ENCODE measurements at regions not wholly inside any gene's neighbourhood (a gene's known extent, or its start where the extent isn't known, plus 50 kb on each side); places are given as distances from the start of the nearest gene placed in this dataset.

DNA sequence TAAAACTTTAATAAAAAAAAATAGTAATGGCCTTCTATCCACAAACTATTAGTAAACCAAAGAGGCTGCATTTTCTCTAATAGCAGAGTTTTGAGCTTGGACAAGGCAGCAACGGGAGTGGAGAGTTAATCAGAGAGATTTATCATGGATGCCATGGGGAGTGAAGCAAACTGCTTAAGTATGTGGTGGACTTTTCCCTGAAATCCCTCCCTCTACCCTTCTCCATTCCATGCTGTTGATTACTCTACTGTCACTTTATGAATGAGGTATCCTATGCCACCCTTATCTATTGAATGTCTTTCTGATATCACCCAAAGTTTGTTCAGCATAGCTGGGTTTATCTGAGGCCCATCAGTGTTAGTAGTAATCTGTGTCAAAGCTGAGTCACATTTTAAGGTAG lies 335.6 kb upstream of the TRAM1L1 start:
- H3K9me3 Mint-ChIP-seq: peaks cover 0 to 31% (median 0%) of the 10 kb centered on the region in 9 donors
- no peaks in the 10 kb centered on the region for H3K27me3 Mint-ChIP-seq
- H3K4me1 Mint-ChIP-seq: no peaks in the 10 kb centered on the region
- H3K4me3 Mint-ChIP-seq: no peak overlapping the region
- no peaks in the 10 kb centered on the region for H3K36me3 Mint-ChIP-seq
- H3K27ac Mint-ChIP-seq: no peak overlapping the region
- DNase-seq: no peak
- ATAC-seq: no peak
- POLR2A ChIA-PET: no interaction called here

DNA sequence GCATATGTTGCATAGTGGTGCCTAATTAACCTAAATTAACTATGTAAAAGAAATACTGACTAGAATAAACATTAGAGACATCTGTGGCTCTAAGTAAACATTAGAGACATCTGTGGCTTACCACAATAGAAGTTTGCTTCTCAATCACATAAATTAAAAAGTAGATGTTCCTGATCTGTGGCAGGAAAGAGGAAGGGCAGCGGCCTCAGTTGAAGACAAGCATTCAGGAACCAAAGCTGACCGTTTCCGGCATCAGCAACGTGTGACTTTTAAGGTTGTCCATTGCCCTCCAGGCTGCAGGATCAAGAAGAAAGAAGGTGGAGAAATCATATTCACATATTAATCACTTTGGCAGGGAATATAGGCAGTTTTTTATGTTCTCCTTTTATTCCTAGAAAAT lies 336.3 kb upstream of the TRAM1L1 start:
- DNase-seq: no peak
- POLR2A ChIA-PET: no interaction called here
- H3K4me3 Mint-ChIP-seq: no peak overlapping the region
- no peaks in the 10 kb centered on the region for H3K36me3 Mint-ChIP-seq
- no peaks in the 10 kb centered on the region for H3K4me1 Mint-ChIP-seq
- no peaks in the 10 kb centered on the region for H3K27me3 Mint-ChIP-seq
- peaks cover 0 to 38% (median 2%) of the 10 kb centered on the region in 9 donors for H3K9me3 Mint-ChIP-seq
- no peak overlapping the region for H3K27ac Mint-ChIP-seq
- no peak for ATAC-seq

DNA sequence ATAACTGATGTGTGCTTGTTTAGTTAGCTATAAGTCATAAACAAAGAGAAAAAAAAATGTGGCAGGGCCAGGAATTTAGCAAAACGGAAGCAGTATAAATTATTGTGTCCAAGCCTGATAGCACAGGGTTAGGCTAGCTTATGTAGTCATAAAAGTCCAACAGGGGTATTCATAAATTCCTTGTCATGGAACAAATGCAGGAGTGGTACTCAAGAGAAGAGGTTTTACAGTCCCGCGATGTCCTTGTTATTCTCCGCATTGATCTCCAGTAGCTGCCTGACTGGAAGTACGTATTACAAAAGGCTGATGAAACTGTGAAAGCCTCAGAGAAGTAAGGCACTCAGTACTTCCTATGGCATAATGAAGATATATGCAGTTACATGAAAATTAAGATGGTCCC lies 336.9 kb upstream of the TRAM1L1 start:
- H3K27me3 Mint-ChIP-seq: no peaks in the 10 kb centered on the region
- H3K9me3 Mint-ChIP-seq: peaks cover 0 to 41% (median 2%) of the 10 kb centered on the region in 9 donors
- no peak overlapping the region for H3K27ac Mint-ChIP-seq
- no peaks in the 10 kb centered on the region for H3K36me3 Mint-ChIP-seq
- no peaks in the 10 kb centered on the region for H3K4me1 Mint-ChIP-seq
- no peak for ATAC-seq
- no peak for DNase-seq
- H3K4me3 Mint-ChIP-seq: no peak overlapping the region
- POLR2A ChIA-PET: no interaction called here

DNA sequence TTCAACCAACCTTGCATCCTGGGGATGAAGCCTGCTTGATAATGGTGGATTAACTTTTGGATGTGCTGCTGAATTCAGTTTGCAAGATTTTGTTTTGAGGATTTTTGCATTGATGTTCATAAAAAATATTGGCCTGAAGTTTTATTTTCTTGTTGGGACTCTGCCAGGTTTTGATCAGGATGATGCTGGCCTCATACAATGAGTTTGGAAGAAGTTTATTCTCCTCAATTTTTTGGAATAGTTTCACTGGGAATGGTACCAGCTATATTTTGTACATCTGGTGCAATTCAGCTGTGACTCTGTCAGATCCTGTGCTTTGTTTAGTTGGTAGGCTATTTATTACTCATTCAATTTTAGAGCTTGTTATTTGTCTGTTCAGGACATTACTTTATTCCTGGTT lies 340.3 kb upstream of the TRAM1L1 start:
- H3K4me3 Mint-ChIP-seq: no peak overlapping the region
- no peak overlapping the region for H3K27ac Mint-ChIP-seq
- ATAC-seq: no peak
- POLR2A ChIA-PET: no interaction called here
- H3K36me3 Mint-ChIP-seq: no peaks in the 10 kb centered on the region
- H3K27me3 Mint-ChIP-seq: peaks cover 0 to 2% (median 0%) of the 10 kb centered on the region in 5 donors
- H3K4me1 Mint-ChIP-seq: no peaks in the 10 kb centered on the region
- H3K9me3 Mint-ChIP-seq: peaks cover 0 to 50% (median 4%) of the 10 kb centered on the region in 9 donors
- DNase-seq: no peak

DNA sequence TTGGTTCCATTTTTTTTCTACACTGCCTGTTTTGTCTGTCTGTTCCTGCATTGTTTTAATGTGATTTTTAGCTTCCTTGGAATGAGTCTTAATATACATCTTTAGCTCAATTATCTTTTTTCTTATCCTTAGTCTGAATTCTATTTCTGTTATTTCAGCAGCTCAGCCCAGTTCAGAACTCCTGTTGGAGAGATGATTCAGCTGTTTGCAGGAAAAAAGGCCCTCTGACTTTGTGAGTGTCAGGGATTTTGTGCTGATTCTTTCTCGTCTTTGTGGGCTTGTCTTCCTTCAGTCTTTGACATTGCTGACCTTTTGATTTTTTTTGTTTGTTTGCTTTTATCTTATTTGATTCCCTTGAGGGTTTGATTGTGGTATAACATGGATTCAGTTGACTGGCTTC lies 343.2 kb upstream of the TRAM1L1 start:
- H3K4me1 Mint-ChIP-seq: no peaks in the 10 kb centered on the region
- ATAC-seq (no peak), DNase-seq (no peak)
- no peak overlapping the region for H3K27ac Mint-ChIP-seq
- no peaks in the 10 kb centered on the region for H3K36me3 Mint-ChIP-seq
- H3K4me3 Mint-ChIP-seq: no peak overlapping the region
- H3K9me3 Mint-ChIP-seq: peaks cover 0 to 42% (median 4%) of the 10 kb centered on the region in 9 donors
- peaks cover 0 to 2% (median 0%) of the 10 kb centered on the region in 5 donors for H3K27me3 Mint-ChIP-seq
- POLR2A ChIA-PET: no interaction called here

DNA sequence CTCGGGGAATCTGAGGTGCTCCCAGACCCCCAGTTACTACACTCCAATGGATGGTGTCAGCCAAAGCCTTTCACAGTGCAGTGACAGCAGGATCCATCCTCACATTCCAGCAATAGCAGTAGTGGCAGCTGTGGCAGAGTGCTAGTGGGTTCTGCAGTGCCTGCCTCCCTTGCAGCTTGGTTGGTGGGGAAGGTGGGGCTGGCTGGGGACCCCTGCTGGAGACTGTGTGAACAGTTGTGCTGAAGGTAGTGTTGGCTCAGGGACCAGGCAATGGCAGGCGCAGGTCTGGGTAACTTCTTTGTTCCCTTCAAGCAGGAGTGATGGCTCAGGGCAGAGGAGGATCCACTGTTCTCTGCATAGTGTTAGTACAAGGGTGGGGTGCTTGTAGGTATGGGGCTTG lies 343.7 kb upstream of the TRAM1L1 start:
- Mint-ChIP-seq H3K4me1 (no peaks in the 10 kb centered on the region), H3K27ac (no peak overlapping the region), H3K36me3 (no peaks in the 10 kb centered on the region), H3K9me3 (peaks cover 0 to 36% (median 4%) of the 10 kb centered on the region in 9 donors), H3K4me3 (no peak overlapping the region), H3K27me3 (peaks cover 0 to 2% (median 0%) of the 10 kb centered on the region in 5 donors)
- POLR2A ChIA-PET: no interaction called here
- ATAC-seq (no peak), DNase-seq (no peak)

DNA sequence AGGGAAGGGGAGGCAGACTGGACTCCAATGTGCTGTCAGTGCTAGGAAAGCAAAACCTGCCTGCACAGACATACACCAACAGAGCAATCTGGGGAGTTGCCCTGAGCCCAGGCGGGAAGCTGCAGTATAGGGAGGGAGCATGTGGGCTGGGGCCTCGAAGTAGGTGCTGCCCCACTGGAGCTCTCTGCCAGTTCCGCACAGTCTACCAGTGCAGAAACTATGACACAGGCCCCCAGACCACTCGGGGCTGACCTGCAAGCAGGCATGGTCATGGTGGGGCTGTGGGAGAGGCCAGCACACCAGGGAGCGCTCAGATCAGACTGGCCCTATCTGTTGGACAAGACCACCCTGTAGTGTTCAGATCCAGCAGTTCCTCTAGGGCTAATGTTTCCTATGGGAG lies 344.1 kb upstream of the TRAM1L1 start:
- H3K36me3 Mint-ChIP-seq: no peaks in the 10 kb centered on the region
- POLR2A ChIA-PET: no interaction called here
- DNase-seq (no peak), ATAC-seq (no peak)
- no peaks in the 10 kb centered on the region for H3K4me1 Mint-ChIP-seq
- H3K27me3 Mint-ChIP-seq: peaks cover 0 to 2% (median 0%) of the 10 kb centered on the region in 5 donors
- H3K27ac Mint-ChIP-seq: no peak overlapping the region
- H3K9me3 Mint-ChIP-seq: peaks cover 0 to 32% (median 4%) of the 10 kb centered on the region in 9 donors
- H3K4me3 Mint-ChIP-seq: no peak overlapping the region

DNA sequence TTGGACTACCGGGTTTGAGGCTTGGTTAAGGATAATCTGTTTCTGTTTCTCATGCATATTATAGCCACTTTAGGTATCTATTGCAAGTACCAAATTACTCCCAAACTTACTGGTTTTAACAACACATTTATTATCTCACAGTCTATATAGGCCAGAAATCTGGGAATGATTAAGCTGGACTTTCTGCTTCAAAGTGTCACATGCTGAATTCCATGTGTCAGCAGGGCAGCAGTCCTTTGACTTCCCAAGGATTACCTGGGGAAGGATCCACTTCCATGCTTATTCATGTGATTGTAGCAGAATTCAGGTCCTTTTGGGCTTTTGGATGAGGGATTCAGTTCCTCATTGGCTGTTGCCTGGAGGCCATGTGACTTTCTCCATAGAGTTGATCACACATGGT lies 349.0 kb upstream of the TRAM1L1 start:
- H3K4me1 Mint-ChIP-seq: no peaks in the 10 kb centered on the region
- H3K27me3 Mint-ChIP-seq: no peaks in the 10 kb centered on the region
- no peaks in the 10 kb centered on the region for H3K36me3 Mint-ChIP-seq
- DNase-seq: no peak
- no peak for ATAC-seq
- H3K9me3 Mint-ChIP-seq: peaks cover 0 to 4% (median 0%) of the 10 kb centered on the region in 9 donors
- H3K27ac Mint-ChIP-seq: no peak overlapping the region
- H3K4me3 Mint-ChIP-seq: no peak overlapping the region
- POLR2A ChIA-PET: no interaction called here

DNA sequence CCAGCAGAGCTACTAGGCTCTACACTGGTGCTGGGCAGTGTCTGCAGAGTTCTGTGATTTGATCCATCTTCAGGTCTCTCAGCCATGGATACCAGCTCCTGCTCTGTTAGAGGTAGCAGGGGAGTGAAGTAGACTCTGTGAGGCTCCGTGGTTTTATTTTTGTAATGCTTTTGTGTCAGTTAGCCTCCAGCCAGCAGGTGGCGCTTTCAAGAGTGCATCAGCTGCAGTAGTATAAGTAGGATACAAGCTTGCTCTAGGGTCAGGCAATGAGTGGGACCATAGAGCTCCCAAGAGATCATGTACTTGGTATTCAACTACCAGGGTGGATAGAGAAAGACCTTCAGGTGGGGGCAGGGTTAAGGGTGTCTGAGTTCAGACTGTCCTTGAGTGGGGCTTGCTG lies 362.5 kb upstream of the TRAM1L1 start:
- Mint-ChIP-seq H3K9me3 (peaks cover 0 to 16% (median 4%) of the 10 kb centered on the region in 9 donors), H3K36me3 (no peaks in the 10 kb centered on the region), H3K4me3 (no peak overlapping the region), H3K27ac (no peak overlapping the region), H3K4me1 (no peaks in the 10 kb centered on the region), H3K27me3 (peaks cover 0 to 11% (median 1%) of the 10 kb centered on the region in 5 donors)
- no peak for ATAC-seq
- POLR2A ChIA-PET: no interaction called here
- DNase-seq: peak in 1 of 10 donors; percentile 2

DNA sequence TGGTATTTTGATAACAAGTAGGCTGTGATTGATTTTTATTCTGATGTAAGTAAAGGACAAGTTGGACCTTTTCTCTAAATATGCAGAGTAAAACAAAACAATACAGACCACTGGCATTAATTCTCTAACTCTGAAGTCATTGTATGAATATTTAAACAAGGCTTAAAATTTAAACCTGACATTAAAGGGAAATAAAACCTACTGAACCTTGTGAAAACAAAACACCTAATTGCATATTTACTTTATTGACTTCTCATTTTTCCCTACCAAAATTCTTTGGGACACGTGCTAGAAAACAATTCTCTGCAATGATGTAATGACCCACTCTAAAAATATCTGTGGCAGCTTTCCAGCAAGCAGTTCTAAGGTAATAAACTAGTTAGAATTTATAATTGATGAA lies 369.7 kb upstream of the TRAM1L1 start:
- Mint-ChIP-seq H3K36me3 (no peaks in the 10 kb centered on the region), H3K9me3 (peaks cover 0 to 12% (median 2%) of the 10 kb centered on the region in 9 donors), H3K27ac (no peak overlapping the region), H3K4me3 (no peak overlapping the region), H3K4me1 (no peaks in the 10 kb centered on the region), H3K27me3 (peaks cover 0 to 2% (median 0%) of the 10 kb centered on the region in 5 donors)
- DNase-seq (no peak), ATAC-seq (no peak)
- POLR2A ChIA-PET: no interaction called here

DNA sequence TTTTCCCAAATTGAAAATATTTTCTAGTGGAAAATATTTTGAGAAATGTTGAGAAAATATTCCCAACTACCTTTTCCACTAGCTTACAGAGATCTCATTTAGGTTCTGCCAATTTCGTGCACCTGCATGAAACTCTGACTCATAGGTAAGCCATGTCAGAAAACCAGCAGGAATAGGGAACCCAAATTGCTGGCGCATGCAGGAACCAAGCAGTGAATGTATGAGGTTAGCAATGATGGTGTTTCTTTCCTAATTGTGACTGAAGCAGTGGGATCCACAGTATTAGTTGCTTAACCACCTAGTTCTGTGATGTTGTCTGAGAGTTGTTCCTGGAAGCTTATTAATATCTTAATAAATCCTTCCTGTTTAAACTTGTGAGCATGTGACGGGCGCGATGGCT lies 381.0 kb upstream of the TRAM1L1 start:
- Mint-ChIP-seq H3K27me3 (peaks cover 0 to 1% (median 0%) of the 10 kb centered on the region in 5 donors), H3K4me3 (no peak overlapping the region), H3K36me3 (no peaks in the 10 kb centered on the region), H3K4me1 (no peaks in the 10 kb centered on the region), H3K27ac (no peak overlapping the region), H3K9me3 (peaks cover 0 to 6% (median 0%) of the 10 kb centered on the region in 9 donors)
- POLR2A ChIA-PET: no interaction called here
- DNase-seq: no peak
- no peak for ATAC-seq

DNA sequence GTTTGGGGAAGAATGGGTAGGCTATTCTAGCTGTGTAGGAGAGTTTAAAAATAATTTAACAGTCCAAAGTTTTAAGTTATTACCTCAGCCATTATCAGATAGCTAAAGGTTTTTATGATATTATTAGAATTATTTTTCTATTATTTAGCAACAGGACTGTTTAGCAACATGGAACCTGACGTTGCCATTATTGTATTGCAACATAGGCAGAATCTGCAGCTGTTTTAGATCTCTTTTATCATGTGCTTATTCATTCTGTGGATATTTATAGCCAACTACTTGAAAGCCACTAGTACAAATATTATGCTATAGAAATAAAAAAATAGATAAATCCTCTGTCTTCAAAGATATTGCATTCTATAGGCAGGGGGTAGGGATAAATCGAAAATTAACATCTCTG lies 382.0 kb upstream of the TRAM1L1 start:
- H3K27ac Mint-ChIP-seq: no peak overlapping the region
- ATAC-seq (no peak), DNase-seq (no peak)
- no peaks in the 10 kb centered on the region for H3K4me1 Mint-ChIP-seq
- no peak overlapping the region for H3K4me3 Mint-ChIP-seq
- no peaks in the 10 kb centered on the region for H3K36me3 Mint-ChIP-seq
- POLR2A ChIA-PET: no interaction called here
- peaks cover 0 to 1% (median 0%) of the 10 kb centered on the region in 5 donors for H3K27me3 Mint-ChIP-seq
- H3K9me3 Mint-ChIP-seq: peaks cover 0 to 9% (median 1%) of the 10 kb centered on the region in 9 donors

DNA sequence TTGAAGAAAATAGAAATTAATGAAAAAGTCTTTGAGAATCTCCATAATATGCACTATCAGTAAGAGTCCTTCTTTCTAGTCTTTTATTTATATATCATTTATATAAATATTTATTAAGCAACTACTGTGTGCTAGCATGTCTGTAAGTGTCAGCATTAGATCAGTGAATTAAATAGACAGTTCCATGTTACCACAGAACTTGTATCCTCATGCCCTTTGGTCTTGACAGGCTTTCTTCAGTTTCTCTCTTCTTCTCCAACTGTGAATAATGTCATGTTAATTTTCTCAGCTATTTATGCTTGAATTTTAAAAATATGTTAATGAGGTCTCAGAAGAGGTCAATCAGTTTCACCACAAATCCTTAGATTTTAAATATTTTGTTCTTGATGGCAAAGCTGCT lies 389.6 kb upstream of the TRAM1L1 start:
- POLR2A ChIA-PET: no interaction called here
- no peaks in the 10 kb centered on the region for H3K4me1 Mint-ChIP-seq
- no peak overlapping the region for H3K27ac Mint-ChIP-seq
- H3K9me3 Mint-ChIP-seq: peaks cover 0 to 10% (median 0%) of the 10 kb centered on the region in 9 donors
- no peak overlapping the region for H3K4me3 Mint-ChIP-seq
- H3K27me3 Mint-ChIP-seq: no peaks in the 10 kb centered on the region
- H3K36me3 Mint-ChIP-seq: no peaks in the 10 kb centered on the region
- ATAC-seq: no peak
- DNase-seq: no peak

DNA sequence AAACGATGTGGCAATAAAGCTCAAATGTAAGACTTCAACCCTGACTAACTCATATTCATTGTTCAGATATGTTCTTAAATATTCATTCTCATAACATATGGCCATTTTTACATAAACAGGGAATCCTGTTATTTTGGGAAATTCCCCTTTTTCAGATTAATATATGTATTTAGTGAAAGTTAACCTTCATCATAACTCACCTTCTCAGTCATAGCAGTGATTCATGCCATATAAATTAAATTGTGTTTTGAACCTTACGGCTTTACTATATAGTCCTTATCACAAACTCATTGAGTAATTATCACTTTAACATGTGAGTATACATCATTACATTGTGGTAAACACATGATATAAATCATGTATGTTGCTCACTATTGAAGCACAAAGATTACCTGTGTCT lies 392.5 kb upstream of the TRAM1L1 start:
- H3K4me1 Mint-ChIP-seq: no peaks in the 10 kb centered on the region
- H3K27ac Mint-ChIP-seq: no peak overlapping the region
- DNase-seq: no peak
- no peaks in the 10 kb centered on the region for H3K36me3 Mint-ChIP-seq
- no peaks in the 10 kb centered on the region for H3K27me3 Mint-ChIP-seq
- no peak for ATAC-seq
- peaks cover 0 to 3% (median 0%) of the 10 kb centered on the region in 9 donors for H3K9me3 Mint-ChIP-seq
- POLR2A ChIA-PET: interaction anchor here (0.6 kb wide), 1 partner anchor 913 kb away, joined by 7 read pairs; no protein-coding TSS in a partner anchor
- H3K4me3 Mint-ChIP-seq: no peak overlapping the region

Data from naive thymus-derived CD8-positive, alpha-beta T cell (primary cell).